Breast epithelium (tissue), 3 donors: ENCODE measurements at regions not wholly inside any gene's neighbourhood (a gene's known extent, or its start where the extent isn't known, plus 50 kb on each side); places are given as distances from the start of the nearest gene placed in this dataset.

Source experiments
- POLR2A ChIP-seq: fragments of 450-650 bp; IDR thresholded peaks from one replicate; pipeline ENCODE4 v1.6.1; 2016; ENCODE audit warnings: antibody characterized with exemption, mild to moderate bottlenecking, moderate library complexity
- POLR2AphosphoS5 ChIP-seq, 3 donors: sonication (generic); formaldehyde crosslinking; IDR thresholded peaks; one replicate each; pipeline ENCODE4 v1.6.1; 2017; ENCODE audit warnings: antibody characterized with exemption in 3 of 3
- TF ChIP-seq, protein P1 (sequence below), 3 donors: fragments of 450-650 bp; IDR thresholded peaks; one replicate each; pipeline ENCODE4 v1.5.1; 2016 to 2017; ENCODE audit warnings: antibody characterized with exemption in 3 of 3, mild to moderate bottlenecking in 3 of 3, moderate library complexity in 3 of 3

DNA sequence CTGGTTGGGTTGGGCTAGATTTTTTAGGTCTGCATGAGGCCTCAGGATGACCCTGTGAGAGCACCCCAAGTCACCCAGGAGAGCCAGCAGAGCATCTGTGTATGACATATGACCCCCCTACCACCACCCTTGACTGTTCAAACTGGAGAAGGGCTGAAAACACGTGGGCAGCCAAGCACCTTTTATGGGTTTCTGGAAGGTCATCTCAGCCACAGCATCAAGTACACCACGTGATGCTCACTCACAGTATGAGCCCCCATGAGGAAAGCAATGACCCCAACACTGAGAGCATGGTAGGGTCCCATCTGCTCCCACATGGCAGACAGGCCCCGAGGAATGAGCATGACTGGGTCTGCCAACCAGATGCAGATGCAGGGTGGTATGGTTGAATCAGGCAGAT is 149.4 kb upstream of the GDF10 start:
- TF ChIP-seq POLR2A (no peak), POLR2AphosphoS5 (IDR thresholded peaks at IDR 0.05) (no peak)
- TF ChIP-seq, protein P1, sequence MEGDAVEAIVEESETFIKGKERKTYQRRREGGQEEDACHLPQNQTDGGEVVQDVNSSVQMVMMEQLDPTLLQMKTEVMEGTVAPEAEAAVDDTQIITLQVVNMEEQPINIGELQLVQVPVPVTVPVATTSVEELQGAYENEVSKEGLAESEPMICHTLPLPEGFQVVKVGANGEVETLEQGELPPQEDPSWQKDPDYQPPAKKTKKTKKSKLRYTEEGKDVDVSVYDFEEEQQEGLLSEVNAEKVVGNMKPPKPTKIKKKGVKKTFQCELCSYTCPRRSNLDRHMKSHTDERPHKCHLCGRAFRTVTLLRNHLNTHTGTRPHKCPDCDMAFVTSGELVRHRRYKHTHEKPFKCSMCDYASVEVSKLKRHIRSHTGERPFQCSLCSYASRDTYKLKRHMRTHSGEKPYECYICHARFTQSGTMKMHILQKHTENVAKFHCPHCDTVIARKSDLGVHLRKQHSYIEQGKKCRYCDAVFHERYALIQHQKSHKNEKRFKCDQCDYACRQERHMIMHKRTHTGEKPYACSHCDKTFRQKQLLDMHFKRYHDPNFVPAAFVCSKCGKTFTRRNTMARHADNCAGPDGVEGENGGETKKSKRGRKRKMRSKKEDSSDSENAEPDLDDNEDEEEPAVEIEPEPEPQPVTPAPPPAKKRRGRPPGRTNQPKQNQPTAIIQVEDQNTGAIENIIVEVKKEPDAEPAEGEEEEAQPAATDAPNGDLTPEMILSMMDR (IDR thresholded peaks at IDR 0.05) = no peak
